Mammary epithelial cell (primary cell): ENCODE measurements at regions not wholly inside any gene's neighbourhood (a gene's known extent, or its start where the extent isn't known, plus 50 kb on each side); places are given as distances from the start of the nearest gene placed in this dataset.

ENCODE experiments used
- CTCF ChIP-seq, 2 donors: IDR thresholded peaks in 1 of 2; conservative IDR thresholded peaks in 1 of 2; 2 replicates each; pipeline ENCODE4 v1.5.1; 2011 to 2012; ENCODE audit warnings: inconsistent platforms in 2 of 2, low read length in 2 of 2, mild to moderate bottlenecking in 2 of 2, control low read depth in 1 of 2, low read depth in 1 of 2; ENCODE audit not compliant: insufficient read depth in 1 of 2; ENCODE audit errors: extremely low read depth in 1 of 2
- EZH2 ChIP-seq: IDR thresholded peaks from 2 replicates; pipeline ENCODE4 v1.6.1; 2012; ENCODE audit warnings: low read length, inconsistent platforms, borderline replicate concordance

GRCh38 chr13:40342901-40343300, 323.5 kb downstream of the FOXO1 start:
- TF ChIP-seq EZH2 (no peak), CTCF (conservative IDR thresholded peaks at IDR 0.05 in 1 of 2, IDR thresholded peaks at IDR 0.05 in 1 of 2; ENCODE audit: extremely low read depth in 1 of 2, insufficient read depth in 1 of 2, low read depth in 1 of 2, low read length in 2 of 2) (no peak)
